HG02885 (cell line): ENCODE measurements at regions not wholly inside any gene's neighbourhood (a gene's known extent, or its start where the extent isn't known, plus 50 kb on each side); places are given as distances from the start of the nearest gene placed in this dataset.
A peak's percentile ranks its signal among the peaks of the same experiment; 100 is the strongest.

ENCODE experiments used
- ATAC-seq: cut with Tn5 transposase; IDR thresholded peaks from one replicate; pipeline ENCODE4 v1.9.1; 2021; ENCODE audit warnings: mild to moderate bottlenecking; ENCODE audit not compliant: unreplicated experiment, poor library complexity

GRCh38 chr15:77825252-77825542, 192.5 kb upstream of the LINGO1 start:
- no peak for ATAC-seq

GRCh38 chr15:77824361-77825251, 191.9 kb upstream of the LINGO1 start:
- no peak for ATAC-seq

GRCh38 chr15:77823736-77824135, 191.0 kb upstream of the LINGO1 start:
- no peak for ATAC-seq

- no peak for ATAC-seq
Observed at GRCh38 chr15:77822631-77823230, 190.0 kb upstream of the LINGO1 start.

GRCh38 chr15:77821959-77822256, 189.2 kb upstream of the LINGO1 start:
- no peak for ATAC-seq

GRCh38 chr15:77821188-77821958, 188.7 kb upstream of the LINGO1 start:
- peak; percentile 41 for ATAC-seq

GRCh38 chr15:77819851-77820728, 187.4 kb upstream of the LINGO1 start:
- ATAC-seq = no peak

DNA sequence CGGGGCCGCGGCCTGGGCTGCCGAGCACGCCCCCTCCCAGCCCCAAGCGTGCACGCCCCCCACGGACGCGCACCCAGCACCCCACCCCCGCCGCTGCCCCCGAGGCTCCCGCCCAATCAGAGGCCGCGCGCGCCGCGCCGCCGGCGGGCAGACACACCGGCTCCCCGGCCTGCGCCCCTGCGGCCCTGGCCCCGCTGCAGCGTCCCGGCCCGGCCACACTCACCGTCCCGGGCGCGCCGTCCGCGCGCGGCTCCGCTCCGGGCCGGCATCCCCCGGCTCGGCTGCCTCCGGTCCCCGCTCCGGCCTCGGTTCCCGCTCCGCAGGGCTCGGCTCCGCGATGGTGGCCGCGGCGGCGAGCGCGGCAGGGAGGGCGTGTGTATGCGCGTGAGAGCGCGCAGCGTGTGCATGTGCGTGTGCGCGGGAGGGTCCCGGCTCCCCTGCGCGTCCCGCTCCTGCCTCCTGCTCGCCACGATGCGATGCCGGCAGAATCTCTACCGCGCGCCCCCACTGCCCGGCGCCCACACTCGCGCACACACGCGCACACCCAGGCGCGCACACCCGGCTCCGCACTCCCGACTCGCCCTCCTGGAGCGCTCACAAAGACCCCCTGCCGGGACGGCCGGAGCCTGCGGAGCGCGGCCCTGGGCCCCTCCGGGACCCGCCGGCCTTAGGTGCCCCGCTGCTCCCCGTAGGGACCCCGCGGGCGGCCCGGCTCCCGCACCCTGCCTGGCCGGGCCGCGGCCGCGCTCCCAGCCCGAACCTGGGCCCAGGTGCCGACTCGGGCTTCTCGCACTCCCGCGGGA, 186.5 kb upstream of the LINGO1 start:
- no peak for ATAC-seq

- no peak for ATAC-seq
Observed at GRCh38 chr15:77818484-77819047, 185.9 kb upstream of the LINGO1 start.

- ATAC-seq = no peak
Observed at GRCh38 chr15:77817434-77817833, 184.7 kb upstream of the LINGO1 start.

- ATAC-seq = no peak
Observed at GRCh38 chr15:77816983-77817382, 184.3 kb upstream of the LINGO1 start.

GRCh38 chr15:77815015-77815414, 182.3 kb upstream of the LINGO1 start:
- no peak for ATAC-seq

- no peak for ATAC-seq
Observed at GRCh38 chr15:77812664-77813063, 180.0 kb upstream of the LINGO1 start.

DNA sequence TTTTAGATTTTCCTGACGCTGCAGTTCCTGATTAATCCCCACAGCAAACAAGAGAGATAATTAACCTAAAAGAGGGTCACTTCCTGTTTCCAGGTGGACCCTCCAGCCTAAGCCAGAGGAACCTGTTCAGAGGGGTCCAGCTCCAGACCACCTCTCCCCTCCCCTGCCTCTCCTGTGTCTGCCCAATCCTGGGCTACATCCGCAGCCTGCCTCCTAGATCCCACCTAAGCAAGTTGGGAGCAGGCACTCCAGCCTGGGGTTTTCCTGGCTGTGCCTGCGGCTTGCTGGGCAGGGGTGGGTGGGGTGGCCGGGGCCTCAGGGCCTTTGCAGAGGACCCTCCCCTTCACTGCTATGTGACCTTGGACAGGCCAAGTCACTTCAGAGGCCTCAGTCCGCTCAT, 178.6 kb upstream of the LINGO1 start:
- ATAC-seq = no peak

DNA sequence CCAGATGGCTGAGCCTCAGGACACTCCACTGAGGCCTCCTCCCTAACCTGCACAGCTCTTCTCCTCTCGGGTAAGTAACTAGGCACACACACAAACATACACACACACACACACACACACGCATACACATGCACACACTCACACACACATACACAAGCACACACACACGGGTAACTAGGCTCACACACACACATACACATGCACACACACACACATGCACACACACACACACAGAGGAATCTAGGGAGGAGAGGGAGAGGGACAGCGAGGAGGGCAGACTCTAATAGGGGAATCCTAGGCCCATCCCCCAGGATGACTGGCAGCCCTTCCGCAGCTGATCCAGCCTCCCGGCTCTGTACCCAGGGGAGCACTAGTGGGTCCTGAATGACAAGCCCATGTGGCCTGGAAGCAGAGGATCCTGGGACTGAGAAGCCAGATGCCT, 177.4 kb upstream of the LINGO1 start:
- no peak for ATAC-seq

DNA sequence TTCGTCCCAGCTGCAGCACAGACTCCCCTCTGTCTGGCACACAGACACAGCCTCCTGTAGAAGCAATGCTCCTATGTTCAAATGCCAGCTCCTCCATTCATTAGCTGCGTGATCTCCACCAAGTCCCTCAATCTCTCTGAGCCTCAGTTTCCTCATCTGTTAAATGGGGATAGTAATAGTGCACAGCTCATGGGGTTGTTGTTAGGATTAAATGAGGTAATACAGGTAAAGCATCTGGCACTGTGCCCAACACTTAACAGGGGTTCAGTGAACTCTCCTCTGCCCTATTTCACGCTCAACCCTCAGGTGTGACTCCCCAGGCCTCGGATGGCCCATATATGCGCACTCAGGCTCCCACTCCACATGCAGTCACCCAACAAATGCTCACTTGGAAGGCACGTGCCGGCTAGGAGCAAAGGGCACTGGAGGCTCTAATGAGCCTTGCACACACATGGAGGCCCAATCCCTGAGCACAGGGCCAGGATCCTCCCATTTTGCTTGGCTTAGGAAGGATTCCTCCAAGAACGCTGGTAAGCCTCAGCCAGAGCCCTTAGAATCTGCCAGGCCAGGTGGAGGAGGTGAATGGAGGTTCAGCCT, 176.0 kb upstream of the LINGO1 start:
- no peak for ATAC-seq

DNA sequence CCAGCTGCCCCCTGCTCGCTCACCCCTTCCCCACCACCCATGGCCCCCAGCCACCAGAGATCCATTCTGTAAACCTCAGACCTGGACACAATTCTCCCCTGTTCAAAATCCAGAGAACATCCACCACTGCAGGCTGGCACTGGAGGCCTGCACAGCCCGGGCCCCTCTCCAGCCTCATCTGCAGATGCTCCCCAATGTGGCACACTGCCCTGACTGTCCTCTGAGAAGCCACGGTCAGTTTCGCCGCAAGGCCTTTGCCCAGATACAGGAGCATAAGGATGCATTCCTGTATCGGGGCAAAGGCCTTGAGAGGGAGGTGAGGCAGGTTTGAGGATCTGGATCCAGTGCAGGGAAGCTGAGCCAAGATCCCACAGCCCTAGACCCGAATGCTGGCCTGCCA, 175.4 kb upstream of the LINGO1 start:
- ATAC-seq = no peak

GRCh38 chr15:77807611-77808010, 174.9 kb upstream of the LINGO1 start:
- no peak for ATAC-seq

DNA sequence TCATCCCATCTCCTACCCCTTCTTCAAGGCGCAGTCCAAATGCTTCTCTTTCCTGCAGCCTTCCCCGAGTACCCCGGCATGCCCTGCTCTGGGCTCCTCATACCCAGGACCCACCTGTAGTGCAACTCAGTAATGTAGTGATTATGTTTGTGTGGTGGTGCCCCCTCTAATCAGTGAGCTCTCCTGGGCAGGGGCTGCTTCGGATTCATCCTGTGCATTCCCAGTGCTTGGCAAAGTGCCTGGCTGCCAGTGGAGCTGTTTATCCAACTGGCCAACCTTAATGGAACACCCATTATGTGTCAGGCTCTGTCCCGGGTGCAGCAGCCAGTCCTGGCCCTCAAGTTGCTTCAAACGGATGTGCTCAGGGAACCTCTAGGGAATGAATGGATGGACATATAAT, 174.4 kb upstream of the LINGO1 start:
- no peak for ATAC-seq
